Liver (tissue), 8 donors: ENCODE measurements at regions not wholly inside any gene's neighbourhood (a gene's known extent, or its start where the extent isn't known, plus 50 kb on each side); places are given as distances from the start of the nearest gene placed in this dataset.

Experiments used
- DNase-seq: peaks from one replicate; pipeline ENCODE4 v3.0.0-alpha.2; 2017; ENCODE audit warnings: low spot score
- H3K27ac ChIP-seq, 2 donors: one replicate each; pipeline ENCODE4 v1.7.0; 2013; ENCODE audit warnings: inconsistent platforms in 2 of 2, low read length in 2 of 2, control low read depth in 1 of 2, low read depth in 1 of 2, mild to moderate bottlenecking in 1 of 2
- H3K27me3 ChIP-seq, 4 donors: one replicate each; pipeline versions ENCODE4 v1.6.1 to v1.7.0; 2013; ENCODE audit warnings: low read length in 3 of 4, inconsistent platforms in 1 of 4, mild to moderate bottlenecking in 1 of 4, moderate library complexity in 1 of 4; ENCODE audit not compliant: control insufficient read depth in 4 of 4, insufficient read depth in 4 of 4
- H3K36me3 ChIP-seq, 4 donors: one replicate each; pipeline versions ENCODE4 v1.6.1 to v1.7.0; 2013; ENCODE audit warnings: low read length in 3 of 4, mild to moderate bottlenecking in 3 of 4, low read depth in 1 of 4, moderate library complexity in 1 of 4; ENCODE audit not compliant: control insufficient read depth in 4 of 4, insufficient read depth in 3 of 4
- H3K4me1 ChIP-seq, 4 donors: one replicate each; pipeline versions ENCODE4 v1.6.1 to v1.7.0; 2013; ENCODE audit warnings: low read length in 3 of 4, mild to moderate bottlenecking in 3 of 4, moderate library complexity in 1 of 4; ENCODE audit not compliant: control insufficient read depth in 4 of 4, insufficient read depth in 4 of 4
- H3K4me3 ChIP-seq, 3 donors: one replicate each; pipeline versions ENCODE4 v1.6.1 to v1.7.0; 2013; ENCODE audit warnings: low read length in 3 of 3, control low read depth in 1 of 3, low read depth in 1 of 3, mild to moderate bottlenecking in 1 of 3
- H3K9ac ChIP-seq, 2 donors: one replicate each; pipeline ENCODE4 v1.7.0; 2013; ENCODE audit warnings: low read length in 2 of 2, mild to moderate bottlenecking in 2 of 2, moderate library complexity in 2 of 2, control low read depth in 1 of 2, low read depth in 1 of 2
- H3K9me3 ChIP-seq, 4 donors: one replicate each; pipeline versions ENCODE4 v1.6.1 to v1.7.0; 2013; ENCODE audit warnings: low read length in 3 of 4; ENCODE audit not compliant: control insufficient read depth in 4 of 4
- ATF3 ChIP-seq: IDR thresholded peaks from 2 replicates; pipeline ENCODE4 v1.6.1; 2016; ENCODE audit warnings: antibody characterized with exemption
- CTCF ChIP-seq: fragments of 150-350 bp; IDR thresholded peaks from 2 replicates; pipeline ENCODE4 v1.5.1; 2017; ENCODE audit warnings: improper control_type of control experiment, low read depth, low read length; ENCODE audit not compliant: missing input control
- EGR1 ChIP-seq, 2 donors: IDR thresholded peaks; 2 replicates each; pipeline ENCODE4 v1.6.1; 2016 to 2018; ENCODE audit warnings: antibody characterized with exemption in 2 of 2, low read depth in 2 of 2
- FOXA1 ChIP-seq: IDR thresholded peaks from 2 replicates; pipeline ENCODE4 v1.6.1; 2016; ENCODE audit warnings: antibody characterized with exemption
- FOXA2 ChIP-seq: IDR thresholded peaks from 2 replicates; pipeline ENCODE4 v1.6.1; 2016; ENCODE audit warnings: antibody characterized with exemption
- GABPA ChIP-seq, 2 donors: IDR thresholded peaks in 1 of 2; conservative IDR thresholded peaks in 1 of 2; 2 replicates each; pipeline ENCODE4 v1.6.1; 2016; ENCODE audit warnings: antibody characterized with exemption in 2 of 2, mild to moderate bottlenecking in 1 of 2, moderate library complexity in 1 of 2
- HNF4A ChIP-seq, 2 donors: conservative IDR thresholded peaks; 2 replicates each; pipeline ENCODE4 v1.6.1; 2016; ENCODE audit warnings: antibody characterized with exemption in 2 of 2, mild to moderate bottlenecking in 2 of 2
- HNF4G ChIP-seq: IDR thresholded peaks from 2 replicates; pipeline ENCODE4 v1.6.1; 2016; ENCODE audit warnings: antibody characterized with exemption
- JUND ChIP-seq, 2 donors: IDR thresholded peaks; 2 replicates each; pipeline ENCODE4 v1.6.1; 2016; ENCODE audit warnings: antibody characterized with exemption in 2 of 2
- MAX ChIP-seq: IDR thresholded peaks from 2 replicates; pipeline ENCODE4 v1.6.1; 2016; ENCODE audit warnings: antibody characterized with exemption
- NR2F2 ChIP-seq: IDR thresholded peaks from 2 replicates; pipeline ENCODE4 v1.6.1; 2016; ENCODE audit warnings: antibody characterized with exemption
- RAD21 ChIP-seq, 2 donors: IDR thresholded peaks; 2 replicates each; pipeline ENCODE4 v1.6.1; 2016; ENCODE audit warnings: antibody characterized with exemption in 2 of 2, mild to moderate bottlenecking in 2 of 2
- REST ChIP-seq: IDR thresholded peaks from 2 replicates; pipeline ENCODE4 v1.6.1; 2016; ENCODE audit warnings: antibody characterized with exemption, mild to moderate bottlenecking
- RXRA ChIP-seq, 2 donors: IDR thresholded peaks; 2 replicates each; pipeline ENCODE4 v1.6.1; 2017 to 2018; ENCODE audit warnings: antibody characterized with exemption in 2 of 2, mild to moderate bottlenecking in 1 of 2
- SP1 ChIP-seq: IDR thresholded peaks from 2 replicates; pipeline ENCODE4 v1.6.1; 2018; ENCODE audit warnings: antibody characterized with exemption, mild to moderate bottlenecking
- TAF1 ChIP-seq: conservative IDR thresholded peaks from 2 replicates; pipeline ENCODE4 v1.6.1; 2016; ENCODE audit warnings: antibody characterized with exemption, mild to moderate bottlenecking
- YY1 ChIP-seq: IDR thresholded peaks from 2 replicates; pipeline ENCODE4 v1.6.1; 2016; ENCODE audit warnings: antibody characterized with exemption, mild to moderate bottlenecking
- ZBTB33 ChIP-seq: IDR thresholded peaks from 2 replicates; pipeline ENCODE4 v1.6.1; 2016; ENCODE audit warnings: antibody characterized with exemption
- WGBS: extraction: QIAGEN DNeasy Blood & Tissue Kit; methylation state at CpG from one replicate; pipeline ENCODE4 v1.1.7; 2013; 5-methylcytosine and 5-hydroxymethylcytosine counted together
- donor health status: healthy.
- donor health status: healthy.
- donor health status: healthy.
- donor health status: healthy.
- donor health status: healthy.

- Histone ChIP-seq H3K36me3 (no peaks in the 10 kb centered on the region), H3K27ac (no peak overlapping the region), H3K9me3 (peaks cover 0 to 4% (median 0%) of the 10 kb centered on the region in 4 donors), H3K9ac (no peak overlapping the region), H3K27me3 (no peaks in the 10 kb centered on the region), H3K4me1 (peaks cover 0 to 5% (median 3%) of the 10 kb centered on the region in 4 donors), H3K4me3 (no peak overlapping the region)
- DNase-seq: no peak
- no peak for TF ChIP-seq ATF3
- no peak for TF ChIP-seq EGR1 (IDR thresholded peaks at IDR 0.05; ENCODE audit: low read depth in 2 of 2)
- TF ChIP-seq RXRA (IDR thresholded peaks at IDR 0.05): no peak
- TF ChIP-seq HNF4A (conservative IDR thresholded peaks at IDR 0.05): peak in 1 of 2 donors; percentile 35
- TF ChIP-seq FOXA2: no peak
- 73% methylated on average over 8 of the region's 8 CpGs for WGBS
These were observed 420.4 kb upstream of the PROK2 start for GRCh38 chr3:72205297-72205826.

GRCh38 chr3:72204452-72204851 is 419.5 kb upstream of the PROK2 start:
- Histone ChIP-seq H3K27ac (no peak overlapping the region), H3K27me3 (no peaks in the 10 kb centered on the region), H3K4me1 (peaks cover 0 to 13% (median 7%) of the 10 kb centered on the region in 4 donors), H3K4me3 (no peak overlapping the region), H3K9me3 (peaks cover 0 to 4% (median 0%) of the 10 kb centered on the region in 4 donors), H3K36me3 (no peaks in the 10 kb centered on the region), H3K9ac (no peak overlapping the region)
- no peak for TF ChIP-seq EGR1 (IDR thresholded peaks at IDR 0.05; ENCODE audit: low read depth in 2 of 2)
- no peak for TF ChIP-seq ATF3
- TF ChIP-seq ZBTB33: no peak
- no peak for TF ChIP-seq CTCF
- no peak for TF ChIP-seq YY1
- TF ChIP-seq REST: no peak
- TF ChIP-seq HNF4A (conservative IDR thresholded peaks at IDR 0.05): no peak
- TF ChIP-seq RAD21 (IDR thresholded peaks at IDR 0.05): no peak
- no peak for TF ChIP-seq RXRA (IDR thresholded peaks at IDR 0.05)
- no peak for TF ChIP-seq HNF4G
- TF ChIP-seq JUND (IDR thresholded peaks at IDR 0.05): no peak
- TF ChIP-seq TAF1: no peak
- TF ChIP-seq GABPA (IDR thresholded peaks at IDR 0.05 in 1 of 2, conservative IDR thresholded peaks at IDR 0.05 in 1 of 2): no peak
- TF ChIP-seq FOXA1: no peak
- no peak for TF ChIP-seq NR2F2
- no peak for TF ChIP-seq MAX
- no peak for TF ChIP-seq FOXA2
- TF ChIP-seq SP1: no peak
- WGBS: 93% methylated on average over 7 of the region's 7 CpGs
- DNase-seq: no peak
